DMS 273 (cell line): ENCODE measurements at regions not wholly inside any gene's neighbourhood (a gene's known extent, or its start where the extent isn't known, plus 50 kb on each side); places are given as distances from the start of the nearest gene placed in this dataset.
"Not testable (repeated sequence)": the region's sequence is repeated elsewhere in the genome, so short reads cannot be mapped to it uniquely, and the experiment has no call there.

Source experiments
- DNase-seq: peaks from one replicate; lab custom pipeline; 2025; ENCODE audit not compliant: unreplicated experiment; lab: John Stamatoyannopoulos, UW

GRCh38 chr12:91636721-91637120, 454.1 kb upstream of the DCN start:
- no peak for DNase-seq

GRCh38 chr12:91634386-91634713, 451.7 kb upstream of the DCN start:
- DNase-seq = not testable (repeated sequence)

GRCh38 chr12:91633734-91634357, 451.2 kb upstream of the DCN start:
- DNase-seq = no peak

- DNase-seq = no peak
Measured at GRCh38 chr12:91633206-91633605, 450.6 kb upstream of the DCN start.

DNA sequence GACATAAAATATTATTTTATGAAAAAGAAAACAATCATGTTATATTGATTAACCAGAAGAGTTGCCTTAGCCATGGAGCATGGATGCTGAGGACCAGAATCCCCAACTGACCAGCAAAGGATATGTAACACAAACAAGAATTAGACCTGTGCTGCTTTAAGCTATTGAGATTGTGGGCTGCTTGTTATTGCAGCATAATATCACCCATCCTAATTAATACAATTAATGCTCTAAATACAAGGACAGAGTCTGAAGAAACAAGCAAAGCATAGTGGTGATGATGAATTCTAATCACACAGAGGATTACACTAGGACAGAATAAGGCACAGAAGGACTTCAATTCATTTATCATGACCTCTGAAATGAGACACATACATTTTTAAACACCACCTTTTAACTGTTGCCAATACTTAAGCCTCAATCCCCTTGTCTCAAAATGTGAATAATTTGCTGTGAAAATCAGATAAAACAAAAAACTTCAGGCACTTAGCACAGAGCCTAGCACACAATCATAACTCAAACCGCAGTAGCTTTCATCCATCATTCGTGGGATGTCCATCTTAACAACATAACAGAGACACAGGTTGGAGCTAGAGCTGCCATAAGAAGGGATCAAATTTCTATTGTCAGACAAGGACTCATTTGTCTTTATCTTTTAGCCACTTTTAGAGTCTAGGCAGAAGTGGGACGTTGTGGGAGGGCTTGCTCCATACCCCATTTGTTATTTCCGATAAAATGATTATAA, 449.6 kb upstream of the DCN start:
- DNase-seq = no peak

GRCh38 chr12:91630596-91631293, 448.1 kb upstream of the DCN start:
- DNase-seq = no peak

GRCh38 chr12:91630083-91630482, 447.5 kb upstream of the DCN start:
- no peak for DNase-seq

GRCh38 chr12:91629440-91629839, 446.8 kb upstream of the DCN start:
- no peak for DNase-seq

DNA sequence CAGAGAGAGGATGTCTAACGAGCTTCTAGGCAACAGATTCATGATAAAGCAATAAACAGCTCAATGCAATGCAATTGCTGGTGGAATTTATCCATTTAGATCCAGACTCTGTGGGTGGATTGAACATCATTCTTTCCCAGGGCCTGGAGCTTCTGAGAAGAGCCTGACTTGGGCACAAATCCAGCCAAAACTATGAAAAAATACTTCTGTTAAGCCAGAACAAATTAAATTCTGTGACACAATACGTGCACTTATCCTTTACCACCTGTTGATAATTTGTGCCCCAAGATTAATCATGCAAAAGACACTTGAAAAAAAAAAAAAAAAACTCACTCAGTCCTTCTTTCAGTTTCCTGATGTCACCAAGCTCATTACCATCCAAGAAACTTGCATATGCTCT, 446.0 kb upstream of the DCN start:
- DNase-seq = peak; percentile 6

DNA sequence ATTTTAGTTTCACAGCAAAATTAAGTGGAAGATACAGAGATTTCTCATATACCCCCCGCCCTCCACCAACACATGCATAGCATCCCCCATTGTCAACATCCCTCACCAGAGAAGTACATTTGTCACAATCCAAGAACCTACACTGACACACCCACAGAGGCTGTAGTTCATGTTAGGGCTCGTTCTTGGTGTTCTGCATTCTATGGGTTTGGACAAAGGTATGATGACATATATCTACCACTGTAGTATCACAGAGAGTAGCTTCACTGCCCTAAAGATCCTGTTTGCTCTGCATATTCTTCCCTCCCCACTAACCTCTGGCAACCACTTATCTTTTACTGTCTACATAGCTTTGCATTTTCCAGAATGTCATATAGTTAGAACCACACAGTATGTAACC, 444.6 kb upstream of the DCN start:
- DNase-seq = no peak

DNA sequence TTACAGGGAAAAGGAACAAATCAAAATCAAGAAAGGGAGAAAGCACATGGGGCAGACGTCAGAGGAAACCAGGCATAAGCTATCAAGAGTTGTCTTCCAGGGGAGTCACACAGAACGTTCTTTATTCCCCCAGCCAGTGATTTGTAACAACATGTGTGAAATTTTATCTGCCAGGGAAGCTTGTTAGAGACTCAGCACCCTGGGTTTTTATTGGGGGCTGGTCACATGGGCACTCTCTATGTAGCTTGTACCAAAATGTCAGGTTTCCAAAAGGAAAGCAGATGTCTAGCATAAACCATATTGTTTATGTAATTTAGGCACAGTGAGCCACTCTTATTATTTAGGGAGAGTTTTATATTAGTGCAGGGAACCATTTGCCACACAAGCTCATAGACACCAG, 440.4 kb upstream of the DCN start:
- DNase-seq = no peak

DNA sequence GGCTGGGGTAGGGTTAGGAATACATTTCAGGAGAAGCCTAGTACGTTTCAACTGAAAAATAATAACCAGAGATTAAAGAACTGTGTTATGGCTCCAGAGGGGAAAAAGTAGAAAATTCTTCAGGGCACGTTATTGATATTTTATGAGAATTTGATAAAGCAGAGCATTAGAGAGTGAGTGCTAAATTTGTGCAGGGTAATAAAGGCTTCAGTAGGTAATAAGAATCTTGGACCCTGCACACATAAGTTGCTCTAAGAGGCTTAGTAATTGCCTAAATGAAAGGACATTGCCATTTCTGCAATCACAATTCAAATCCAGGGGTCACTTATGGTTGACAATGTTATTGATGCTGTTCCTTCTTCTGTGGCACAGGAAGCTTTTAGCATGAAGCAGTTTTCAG, 439.4 kb upstream of the DCN start:
- no peak for DNase-seq

- no peak for DNase-seq
Measured at GRCh38 chr12:91620992-91621391, 438.4 kb upstream of the DCN start.

GRCh38 chr12:91620422-91620821, 437.8 kb upstream of the DCN start:
- DNase-seq = no peak

- no peak for DNase-seq
Measured at GRCh38 chr12:91618281-91618680, 435.7 kb upstream of the DCN start.

- DNase-seq = no peak
Measured at GRCh38 chr12:91617818-91618217, 435.2 kb upstream of the DCN start.

- no peak for DNase-seq
Measured at GRCh38 chr12:91616416-91616815, 433.8 kb upstream of the DCN start.

DNA sequence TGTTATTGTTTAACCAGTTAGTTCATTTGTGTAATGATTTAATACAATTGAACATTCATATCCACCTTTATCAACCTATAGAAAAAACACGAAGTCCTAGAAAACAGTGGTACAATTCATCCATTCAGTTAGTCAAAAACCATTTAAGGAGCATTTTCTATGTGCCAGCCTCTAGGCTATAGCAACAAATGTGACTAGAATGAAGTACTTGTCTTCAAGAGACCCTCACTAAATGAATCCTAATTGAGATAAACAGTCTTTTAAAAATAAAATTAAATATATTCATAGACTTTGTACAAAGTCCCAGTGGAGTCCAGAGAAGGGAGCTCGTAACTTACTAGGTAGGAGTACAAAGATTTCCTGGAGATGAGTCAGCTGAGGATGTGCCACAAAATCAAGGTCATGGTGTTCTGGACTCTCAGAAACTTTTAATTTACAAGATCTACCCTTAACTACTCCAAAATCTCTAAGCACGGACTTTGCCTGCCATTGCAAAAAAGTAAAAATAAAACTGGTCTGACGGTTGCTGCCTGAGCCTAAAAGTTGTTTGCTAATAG, 430.7 kb upstream of the DCN start:
- DNase-seq = no peak

DNA sequence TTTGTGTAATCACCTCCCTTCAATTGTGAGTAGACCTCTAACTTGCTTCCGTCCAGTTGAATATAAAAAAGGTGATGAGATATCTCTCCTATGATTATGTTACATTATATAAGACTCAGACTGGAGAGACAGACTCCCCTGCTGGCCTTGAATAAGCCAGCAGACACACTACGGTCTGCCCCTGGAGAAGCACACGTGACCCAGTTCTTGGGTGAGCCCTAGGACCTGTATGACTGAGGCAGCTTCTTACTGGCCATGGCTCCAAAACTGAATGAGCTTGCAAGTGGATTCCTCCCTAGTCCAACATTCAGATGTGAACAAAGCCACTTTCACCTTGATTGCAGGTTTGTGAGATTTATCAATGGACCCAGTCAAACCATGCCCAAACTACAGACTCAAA, 427.9 kb upstream of the DCN start:
- DNase-seq = no peak

GRCh38 chr12:91609283-91609682, 426.7 kb upstream of the DCN start:
- DNase-seq = no peak

- DNase-seq = no peak
Measured at GRCh38 chr12:91608542-91608941, 425.9 kb upstream of the DCN start.
